ENCODE measurements at regions not wholly inside any gene's neighbourhood (a gene's known extent, or its start where the extent isn't known, plus 50 kb on each side); places are given as distances from the start of the nearest gene placed in this dataset.

DNA sequence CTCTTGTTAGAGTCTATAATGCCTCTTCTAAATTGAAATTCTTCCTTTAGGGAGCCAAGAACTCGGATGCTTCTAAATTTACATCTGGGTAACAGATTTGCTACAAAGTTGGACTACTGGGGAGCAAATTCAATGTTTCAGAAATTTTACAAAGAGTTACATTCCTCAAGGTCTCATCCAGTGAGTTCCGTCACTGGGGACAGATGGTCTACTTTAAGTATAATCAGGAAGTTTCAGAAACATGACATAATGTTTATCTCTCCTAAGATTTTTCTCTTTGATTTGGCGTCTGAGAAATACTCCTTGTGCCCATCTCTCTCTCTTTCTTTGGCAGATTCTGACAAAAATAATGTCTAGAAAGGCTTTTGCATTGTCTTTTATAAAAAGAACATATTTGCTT lies 81.5 kb upstream of the MBNL2 start:
- no peaks in the 10 kb centered on the region for H3K9me3 Mint-ChIP-seq (ENCODE audit: low read depth)
- H3K36me3 Mint-ChIP-seq (ENCODE audit: low read depth) = no peaks in the 10 kb centered on the region
- DNase-seq (ENCODE audit: low spot score) = no peak
- no peaks in the 10 kb centered on the region for H3K27me3 Mint-ChIP-seq (ENCODE audit: low read depth)
- TF ChIP-seq, protein P1, sequence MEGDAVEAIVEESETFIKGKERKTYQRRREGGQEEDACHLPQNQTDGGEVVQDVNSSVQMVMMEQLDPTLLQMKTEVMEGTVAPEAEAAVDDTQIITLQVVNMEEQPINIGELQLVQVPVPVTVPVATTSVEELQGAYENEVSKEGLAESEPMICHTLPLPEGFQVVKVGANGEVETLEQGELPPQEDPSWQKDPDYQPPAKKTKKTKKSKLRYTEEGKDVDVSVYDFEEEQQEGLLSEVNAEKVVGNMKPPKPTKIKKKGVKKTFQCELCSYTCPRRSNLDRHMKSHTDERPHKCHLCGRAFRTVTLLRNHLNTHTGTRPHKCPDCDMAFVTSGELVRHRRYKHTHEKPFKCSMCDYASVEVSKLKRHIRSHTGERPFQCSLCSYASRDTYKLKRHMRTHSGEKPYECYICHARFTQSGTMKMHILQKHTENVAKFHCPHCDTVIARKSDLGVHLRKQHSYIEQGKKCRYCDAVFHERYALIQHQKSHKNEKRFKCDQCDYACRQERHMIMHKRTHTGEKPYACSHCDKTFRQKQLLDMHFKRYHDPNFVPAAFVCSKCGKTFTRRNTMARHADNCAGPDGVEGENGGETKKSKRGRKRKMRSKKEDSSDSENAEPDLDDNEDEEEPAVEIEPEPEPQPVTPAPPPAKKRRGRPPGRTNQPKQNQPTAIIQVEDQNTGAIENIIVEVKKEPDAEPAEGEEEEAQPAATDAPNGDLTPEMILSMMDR (IDR thresholded peaks at IDR 0.05) = no peak
- peaks cover 41% of the 10 kb centered on the region for H3K4me1 Mint-ChIP-seq (ENCODE audit: low read depth)
- H3K4me3 Mint-ChIP-seq (ENCODE audit: unreplicated experiment) = no peak overlapping the region
- H3K27ac Mint-ChIP-seq (ENCODE audit: unreplicated experiment) = peak overlapping the region; percentile 77

DNA sequence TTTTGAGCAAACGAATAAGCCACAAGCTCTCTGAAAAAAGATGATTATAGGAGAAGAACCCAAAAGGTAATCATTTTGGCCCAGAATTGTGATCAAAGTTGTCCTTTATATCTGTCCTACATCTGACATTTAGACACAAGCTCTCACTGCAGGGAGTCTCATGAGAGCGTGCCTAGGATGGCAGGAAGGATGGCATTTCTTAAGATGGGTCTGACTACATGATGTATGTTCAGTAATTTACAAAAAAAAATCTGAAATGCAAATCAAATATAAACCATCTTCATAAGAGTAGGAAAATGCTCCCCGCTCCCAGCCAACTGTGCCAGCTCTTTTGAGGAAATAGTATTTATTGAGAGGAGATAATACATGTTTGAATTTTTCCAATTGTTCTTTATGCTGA lies 81.0 kb upstream of the MBNL2 start:
- H3K36me3 Mint-ChIP-seq (ENCODE audit: low read depth) = no peaks in the 10 kb centered on the region
- peaks cover 37% of the 10 kb centered on the region for H3K4me1 Mint-ChIP-seq (ENCODE audit: low read depth)
- no peak overlapping the region for H3K4me3 Mint-ChIP-seq (ENCODE audit: unreplicated experiment)
- DNase-seq (ENCODE audit: low spot score) = no peak
- H3K27ac Mint-ChIP-seq (ENCODE audit: unreplicated experiment) = peak overlapping the region; percentile 77
- no peaks in the 10 kb centered on the region for H3K9me3 Mint-ChIP-seq (ENCODE audit: low read depth)
- TF ChIP-seq, protein P1 (IDR thresholded peaks at IDR 0.05) = no peak
- H3K27me3 Mint-ChIP-seq (ENCODE audit: low read depth) = no peaks in the 10 kb centered on the region

DNA sequence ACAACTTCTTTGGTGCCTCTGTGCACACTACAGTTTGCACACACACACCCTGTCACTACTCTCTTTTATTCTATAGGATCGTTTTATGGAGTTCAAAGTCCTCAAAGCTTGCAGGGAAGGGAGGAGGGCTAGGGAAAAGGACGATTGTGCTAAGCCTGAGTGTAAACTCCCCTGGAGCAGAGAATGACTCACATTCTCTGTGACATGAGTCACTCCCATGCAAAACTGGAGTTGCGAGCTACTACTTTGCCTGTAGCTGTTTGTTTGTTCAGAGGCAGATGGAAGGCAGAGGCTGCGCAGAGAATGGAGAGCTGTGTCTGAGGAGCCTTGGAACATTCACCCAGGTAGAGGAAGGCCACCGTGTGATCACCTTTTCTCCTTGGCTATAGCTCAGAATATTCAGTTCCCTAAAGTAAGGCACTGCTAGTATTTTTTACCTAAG lies 80.5 kb upstream of the MBNL2 start:
- H3K9me3 Mint-ChIP-seq (ENCODE audit: low read depth) = no peaks in the 10 kb centered on the region
- H3K4me1 Mint-ChIP-seq (ENCODE audit: low read depth) = peaks cover 37% of the 10 kb centered on the region
- peak overlapping the region; percentile 72 for H3K27ac Mint-ChIP-seq (ENCODE audit: unreplicated experiment)
- H3K4me3 Mint-ChIP-seq (ENCODE audit: unreplicated experiment) = no peak overlapping the region
- no peak for DNase-seq (ENCODE audit: low spot score)
- no peaks in the 10 kb centered on the region for H3K27me3 Mint-ChIP-seq (ENCODE audit: low read depth)
- TF ChIP-seq, protein P1 (IDR thresholded peaks at IDR 0.05) = no peak
- H3K36me3 Mint-ChIP-seq (ENCODE audit: low read depth) = no peaks in the 10 kb centered on the region

DNA sequence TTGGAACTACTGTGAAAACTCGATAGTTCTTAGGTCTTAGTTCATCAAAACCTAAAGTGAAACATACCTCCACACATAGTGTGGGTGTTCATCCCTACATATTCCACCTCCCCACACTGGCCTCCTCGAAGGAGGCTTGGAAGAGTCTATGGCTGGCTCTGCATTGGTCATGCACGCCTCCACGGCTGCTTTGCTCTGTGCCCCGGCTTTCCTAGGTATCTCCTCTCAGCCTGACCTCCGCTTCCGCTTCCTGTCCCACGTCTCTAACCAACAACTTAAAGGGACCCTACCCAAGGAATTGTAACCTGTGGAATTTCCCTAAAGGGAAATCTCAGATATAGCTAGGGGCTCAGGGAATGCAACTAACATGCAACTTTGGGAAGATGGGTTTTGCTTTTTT lies 79.7 kb upstream of the MBNL2 start:
- TF ChIP-seq, protein P1 (IDR thresholded peaks at IDR 0.05) = no peak
- peak overlapping the region; percentile 46 for H3K27ac Mint-ChIP-seq (ENCODE audit: unreplicated experiment)
- no peaks in the 10 kb centered on the region for H3K27me3 Mint-ChIP-seq (ENCODE audit: low read depth)
- H3K9me3 Mint-ChIP-seq (ENCODE audit: low read depth) = no peaks in the 10 kb centered on the region
- DNase-seq (ENCODE audit: low spot score) = no peak
- peak overlapping the region; percentile 40 for H3K4me3 Mint-ChIP-seq (ENCODE audit: unreplicated experiment)
- peaks cover 42% of the 10 kb centered on the region for H3K4me1 Mint-ChIP-seq (ENCODE audit: low read depth)
- H3K36me3 Mint-ChIP-seq (ENCODE audit: low read depth) = no peaks in the 10 kb centered on the region

DNA sequence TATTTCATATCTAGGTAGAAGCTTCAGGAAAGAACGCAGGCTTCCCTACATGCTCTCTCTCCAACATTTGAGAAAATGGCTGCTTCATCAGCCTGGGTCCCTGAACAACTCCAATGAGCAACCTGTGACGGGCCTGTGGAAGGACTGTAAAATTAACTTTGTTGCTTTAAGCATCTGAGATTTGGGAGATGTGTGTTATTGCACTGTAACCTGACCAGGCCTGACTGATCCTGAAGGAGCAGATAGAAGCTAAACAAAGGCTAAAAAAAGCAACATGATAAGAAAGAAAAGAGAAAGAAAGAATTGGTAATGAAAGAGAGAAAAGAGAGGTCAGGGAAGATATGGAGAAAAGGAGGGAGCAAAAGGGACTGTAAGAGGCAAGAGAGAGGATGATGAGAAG lies 77.1 kb upstream of the MBNL2 start:
- DNase-seq (ENCODE audit: low spot score) = no peak
- Mint-ChIP-seq H3K27me3 (ENCODE audit: low read depth) (no peaks in the 10 kb centered on the region), H3K36me3 (ENCODE audit: low read depth) (no peaks in the 10 kb centered on the region), H3K27ac (ENCODE audit: unreplicated experiment) (no peak overlapping the region), H3K4me1 (ENCODE audit: low read depth) (peaks cover 48% of the 10 kb centered on the region), H3K9me3 (ENCODE audit: low read depth) (no peaks in the 10 kb centered on the region), H3K4me3 (ENCODE audit: unreplicated experiment) (no peak overlapping the region)
- TF ChIP-seq, protein P1 (IDR thresholded peaks at IDR 0.05) = no peak
